WTC11 (cell line): ENCODE measurements at regions not wholly inside any gene's neighbourhood (a gene's known extent, or its start where the extent isn't known, plus 50 kb on each side); places are given as distances from the start of the nearest gene placed in this dataset.

Experiments
- ATAC-seq: fragments of 200-7000 bp; cut with Tn5 transposase; 2 replicates; pipeline ENCODE4 v1.10.0; 2021; ENCODE audit warnings: mild to moderate bottlenecking, moderate library complexity
- CTCF ChIA-PET: fragments of 300-600 bp; sonication (Branson Sonifier 250); formaldehyde crosslinking; loops from one replicate; lab custom pipeline; 2021; ENCODE audit warnings: antibody characterized with exemption; lab: Charles Lee
- POLR2A ChIA-PET: fragments of 350-600 bp; sonication (Branson Sonifier 250); formaldehyde crosslinking; loops from one replicate; lab custom pipeline; 2021; ENCODE audit warnings: antibody characterized with exemption; lab: Charles Lee
- DNase-seq: peaks from one replicate; pipeline ENCODE4 v3.0.0; 2021; ENCODE audit warnings: low spot score
- H3K27ac Mint-ChIP-seq: 2 replicates; pipeline ENCODE4 v1.8.0; 2021; ENCODE audit warnings: mixed read lengths
- H3K27me3 Mint-ChIP-seq: 2 replicates; pipeline ENCODE4 v1.8.0; 2021; ENCODE audit warnings: low read depth, mild to moderate bottlenecking, moderate library complexity, mixed read lengths
- H3K36me3 Mint-ChIP-seq: 2 replicates; pipeline ENCODE4 v1.8.0; 2021; ENCODE audit warnings: mixed read lengths
- H3K4me1 Mint-ChIP-seq: 2 replicates; pipeline ENCODE4 v1.8.0; 2022; ENCODE audit warnings: mixed read lengths
- H3K4me3 Mint-ChIP-seq: 2 replicates; pipeline ENCODE4 v1.8.0; 2021; ENCODE audit warnings: mild to moderate bottlenecking, moderate library complexity, mixed read lengths
- H3K9me3 Mint-ChIP-seq: 2 replicates; pipeline ENCODE4 v1.8.0; 2021; ENCODE audit warnings: mixed read lengths
- ATF2 ChIP-seq: sonication (generic); formaldehyde crosslinking; IDR thresholded peaks from 2 replicates; pipeline ENCODE4 v1.8.1; 2022; ENCODE audit warnings: low read depth, missing genetic modification reagents, borderline replicate concordance
- CTCF ChIP-seq: fragments of 200-600 bp; IDR thresholded peaks from 2 replicates; pipeline ENCODE4 v1.8.0; 2022; ENCODE audit warnings: antibody characterized with exemption
- E2F1 ChIP-seq: sonication (generic); formaldehyde crosslinking; IDR thresholded peaks from 2 replicates; pipeline ENCODE4 v1.8.0; 2022; ENCODE audit warnings: mild to moderate bottlenecking, missing genetic modification reagents
- E2F5 ChIP-seq: sonication (generic); formaldehyde crosslinking; IDR thresholded peaks from 2 replicates; pipeline ENCODE4 v1.8.1; 2022; ENCODE audit warnings: mild to moderate bottlenecking, moderate library complexity, missing genetic modification reagents
- ERG ChIP-seq: fragments of 250-450 bp; sonication (Bioruptor Pico); IDR thresholded peaks from 2 replicates; pipeline ENCODE4 v1.8.0; 2021; ENCODE audit warnings: mild to moderate bottlenecking
- GRHL2 ChIP-seq: fragments of 250-450 bp; sonication (Bioruptor Pico); IDR thresholded peaks from 2 replicates; pipeline ENCODE4 v1.8.0; 2022; ENCODE audit warnings: mild to moderate bottlenecking, moderate library complexity; ENCODE audit not compliant: insufficient replicate concordance, severe bottlenecking
- HMGXB4 ChIP-seq: sonication (generic); formaldehyde crosslinking; IDR thresholded peaks from 2 replicates; pipeline ENCODE4 v1.8.1; 2023; ENCODE audit warnings: mild to moderate bottlenecking, moderate library complexity, missing genetic modification reagents
- IRF1 ChIP-seq: sonication (generic); formaldehyde crosslinking; IDR thresholded peaks from 2 replicates; pipeline ENCODE4 v1.8.0; 2023; ENCODE audit warnings: missing genetic modification reagents
- IRF2 ChIP-seq: sonication (generic); formaldehyde crosslinking; IDR thresholded peaks from 2 replicates; pipeline ENCODE4 v1.8.0; 2022; ENCODE audit warnings: low read depth, missing genetic modification reagents, borderline replicate concordance
- MYBL2 ChIP-seq: sonication (generic); formaldehyde crosslinking; IDR thresholded peaks from 2 replicates; pipeline ENCODE4 v1.8.1; 2023; ENCODE audit warnings: mild to moderate bottlenecking, moderate library complexity, missing genetic modification reagents
- NR1H2 ChIP-seq: sonication (generic); formaldehyde crosslinking; IDR thresholded peaks from 2 replicates; pipeline ENCODE4 v1.9.0; 2021; ENCODE audit warnings: mild to moderate bottlenecking, moderate library complexity, missing genetic modification reagents
- PRRX2 ChIP-seq: fragments of 250-450 bp; sonication (Bioruptor Pico); IDR thresholded peaks from 2 replicates; pipeline ENCODE4 v1.8.0; 2021; ENCODE audit warnings: mild to moderate bottlenecking
- TEAD1 ChIP-seq: sonication (generic); formaldehyde crosslinking; IDR thresholded peaks from 2 replicates; pipeline ENCODE4 v1.8.0; 2022; ENCODE audit warnings: mild to moderate bottlenecking, missing genetic modification reagents
- TP53 ChIP-seq: sonication (generic); formaldehyde crosslinking; IDR thresholded peaks from 2 replicates; pipeline ENCODE4 v1.8.1; 2023; ENCODE audit warnings: mild to moderate bottlenecking, missing genetic modification reagents
- ZBTB43 ChIP-seq: sonication (generic); formaldehyde crosslinking; IDR thresholded peaks from 2 replicates; pipeline ENCODE4 v1.8.1; 2023; ENCODE audit warnings: mild to moderate bottlenecking, missing genetic modification reagents
- ZNF219 ChIP-seq: sonication (generic); formaldehyde crosslinking; IDR thresholded peaks from 2 replicates; pipeline ENCODE4 v1.8.0; 2023; ENCODE audit warnings: missing genetic modification reagents, mild to moderate bottlenecking, borderline replicate concordance
- ZNF263 ChIP-seq: sonication (generic); formaldehyde crosslinking; IDR thresholded peaks from 2 replicates; pipeline ENCODE4 v1.8.1; 2022; ENCODE audit warnings: low read depth, mild to moderate bottlenecking, moderate library complexity, missing genetic modification reagents
- ZNF416 ChIP-seq: fragments of 250-450 bp; sonication (Bioruptor Pico); IDR thresholded peaks from 2 replicates; pipeline ENCODE4 v1.9.0; 2021; ENCODE audit warnings: mild to moderate bottlenecking, inconsistent platforms
- ZNF425 ChIP-seq: fragments of 250-450 bp; sonication (Bioruptor Pico); conservative IDR thresholded peaks from 2 replicates; pipeline ENCODE4 v1.9.0; 2021; ENCODE audit warnings: mild to moderate bottlenecking

GRCh38 chr5:53259176-53259575 lies 149.6 kb upstream of the MOCS2 start (continued):
- no peak for TF ChIP-seq E2F1 (CRISPR knock-in tag)
- TF ChIP-seq HMGXB4 (CRISPR knock-in tag) = no peak
- TF ChIP-seq CTCF = no peak
- no peak for TF ChIP-seq ZBTB43 (CRISPR knock-in tag)
- TF ChIP-seq, all 79 proteins: peak for 0

- ATAC-seq = no peak
- Mint-ChIP-seq H3K27me3 (no peaks in the 10 kb centered on the region), H3K4me3 (no peak overlapping the region), H3K4me1 (no peaks in the 10 kb centered on the region), H3K9me3 (peaks cover 8% of the 10 kb centered on the region), H3K27ac (no peak overlapping the region), H3K36me3 (no peaks in the 10 kb centered on the region)
- TF ChIP-seq ATF2 (no peak), ERG (no peak), ZNF219 (CRISPR knock-in tag) (no peak), NR1H2 (CRISPR knock-in tag) (no peak), GRHL2 (CRISPR knock-in tag) (no peak), TEAD1 (CRISPR knock-in tag) (no peak), PRRX2 (CRISPR knock-in tag) (no peak), TP53 (no peak), IRF1 (CRISPR knock-in tag) (no peak), IRF2 (CRISPR knock-in tag) (no peak)
- DNase-seq = no peak
- ChIA-PET CTCF (interaction anchor here (0.7 kb wide), 1 partner anchor 17 kb away, joined by 3 read pairs; no protein-coding TSS in a partner anchor), POLR2A (no interaction called here)
These were observed 150.9 kb upstream of the MOCS2 start for GRCh38 chr5:53260446-53260845.

GRCh38 chr5:53261245-53261644 lies 151.7 kb upstream of the MOCS2 start:
- Mint-ChIP-seq H3K4me3 (no peak overlapping the region), H3K36me3 (no peaks in the 10 kb centered on the region), H3K9me3 (peaks cover 15% of the 10 kb centered on the region), H3K27ac (no peak overlapping the region), H3K4me1 (no peaks in the 10 kb centered on the region), H3K27me3 (no peaks in the 10 kb centered on the region)
- ATAC-seq (no peak), DNase-seq (no peak)
- ChIA-PET CTCF (interaction anchor here (0.7 kb wide), 1 partner anchor 18 kb away, joined by 3 read pairs; no protein-coding TSS in a partner anchor), POLR2A (no interaction called here)
- TF ChIP-seq E2F5 (CRISPR knock-in tag) (no peak), ZNF425 (CRISPR knock-in tag) (no peak), ZNF263 (CRISPR knock-in tag) (no peak), MYBL2 (no peak), E2F1 (CRISPR knock-in tag) (no peak), ZNF416 (CRISPR knock-in tag) (no peak)
